ENCODE measurements at regions not wholly inside any gene's neighbourhood (a gene's known extent, or its start where the extent isn't known, plus 50 kb on each side); places are given as distances from the start of the nearest gene placed in this dataset.

DNA sequence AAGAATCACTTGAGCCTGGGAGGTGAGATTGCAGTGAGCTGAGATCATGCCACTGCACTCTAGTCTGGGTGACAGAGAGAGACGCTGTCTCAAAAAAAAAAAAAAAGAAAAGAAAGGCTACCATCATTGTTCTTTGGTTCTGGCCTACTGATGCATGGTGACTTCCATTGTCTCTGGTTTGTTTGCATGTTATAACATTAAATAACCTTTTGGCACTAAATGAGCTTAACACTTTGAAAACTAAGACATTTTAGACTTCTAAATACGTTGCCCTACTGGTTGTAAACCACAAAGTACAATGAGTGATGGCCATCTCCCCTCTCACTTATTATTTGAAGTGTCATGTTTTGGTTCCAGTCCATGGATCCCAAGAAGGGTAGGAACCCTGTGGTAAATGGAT lies 152.9 kb upstream of the CPM start:
- Mint-ChIP-seq H3K27me3 (ENCODE audit: low read depth) (peaks cover 9% of the 10 kb centered on the region), H3K4me1 (ENCODE audit: low read depth) (no peaks in the 10 kb centered on the region), H3K9me3 (no peaks in the 10 kb centered on the region), H3K36me3 (ENCODE audit: insufficient read depth) (no peaks in the 10 kb centered on the region), H3K4me3 (no peak overlapping the region)
- ATAC-seq (no peak), DNase-seq (no peak)

DNA sequence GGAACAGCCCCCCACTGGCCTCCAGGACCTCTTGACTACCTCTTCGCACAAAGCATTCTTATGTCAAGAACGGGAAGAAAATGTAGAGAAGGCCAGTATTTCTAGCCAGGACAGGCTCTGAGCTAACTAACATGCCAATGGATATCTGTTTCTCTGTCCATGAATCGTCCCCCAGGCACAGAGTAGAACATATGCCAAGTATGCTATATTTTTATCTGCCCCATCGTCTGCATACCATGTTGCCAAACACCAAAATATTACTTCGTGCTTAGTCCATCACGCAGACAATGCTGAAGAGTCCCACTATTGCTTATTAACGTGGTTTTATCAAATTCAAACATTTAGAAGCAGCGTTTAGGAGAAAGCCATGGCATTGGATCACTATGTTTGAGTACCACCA lies 151.4 kb upstream of the CPSF6 start:
- H3K4me3 Mint-ChIP-seq = no peak overlapping the region
- peaks cover 13% of the 10 kb centered on the region for H3K27me3 Mint-ChIP-seq (ENCODE audit: low read depth)
- H3K9me3 Mint-ChIP-seq = no peaks in the 10 kb centered on the region
- DNase-seq = no peak
- H3K36me3 Mint-ChIP-seq (ENCODE audit: insufficient read depth) = no peaks in the 10 kb centered on the region
- ATAC-seq = no peak
- no peaks in the 10 kb centered on the region for H3K4me1 Mint-ChIP-seq (ENCODE audit: low read depth)

DNA sequence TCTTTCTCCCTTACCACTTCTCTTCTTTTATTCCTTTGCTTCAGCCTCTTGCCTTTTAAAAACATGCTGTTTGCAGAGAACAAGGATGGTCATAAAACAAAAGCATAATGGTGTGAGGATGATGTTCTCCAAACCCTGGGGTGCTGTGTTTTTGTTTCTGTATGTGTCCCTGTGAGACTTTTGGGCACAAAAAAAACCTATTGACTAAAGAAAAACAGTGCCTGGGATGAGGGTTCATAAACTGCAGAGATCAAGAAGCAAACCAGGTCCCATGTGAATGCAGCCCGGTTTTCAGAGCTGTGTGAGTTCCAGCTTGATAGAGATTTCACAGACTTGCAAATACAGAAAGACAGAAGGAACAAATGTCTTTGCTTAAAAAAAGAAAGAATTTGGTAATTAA lies 148.6 kb upstream of the CPSF6 start:
- H3K9me3 Mint-ChIP-seq = no peaks in the 10 kb centered on the region
- H3K4me1 Mint-ChIP-seq (ENCODE audit: low read depth) = no peaks in the 10 kb centered on the region
- H3K27me3 Mint-ChIP-seq (ENCODE audit: low read depth) = peaks cover 20% of the 10 kb centered on the region
- no peak overlapping the region for H3K4me3 Mint-ChIP-seq
- ATAC-seq = no peak
- no peak for DNase-seq
- no peaks in the 10 kb centered on the region for H3K36me3 Mint-ChIP-seq (ENCODE audit: insufficient read depth)

DNA sequence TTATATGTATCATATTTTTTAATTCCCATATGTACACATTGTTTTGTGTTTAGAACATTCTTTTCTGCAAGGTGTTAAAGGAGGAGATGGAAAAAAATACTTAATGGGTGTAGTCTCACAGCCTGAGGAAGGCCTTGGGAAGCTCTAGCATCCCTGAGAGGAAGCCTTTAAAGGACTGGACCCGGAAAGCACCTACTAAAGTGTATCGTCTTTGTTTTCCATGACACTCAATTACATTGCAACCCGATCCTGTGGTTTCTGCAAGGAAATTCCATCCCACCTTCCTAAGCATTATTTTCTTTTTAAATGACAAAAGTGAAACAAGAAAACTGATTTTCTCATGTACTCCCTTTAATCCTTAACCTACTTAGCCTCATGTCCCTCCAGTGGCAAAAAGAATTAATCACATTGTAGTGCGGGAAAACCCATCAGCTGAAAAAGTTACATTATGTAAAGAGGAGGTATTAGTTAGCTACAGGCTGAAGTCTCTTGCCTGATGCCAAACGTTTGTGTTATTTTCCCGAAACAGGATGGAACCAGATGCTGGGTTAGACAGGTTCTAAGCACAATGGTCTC lies 147.8 kb upstream of the CPSF6 start:
- no peak overlapping the region for H3K4me3 Mint-ChIP-seq
- peaks cover 20% of the 10 kb centered on the region for H3K27me3 Mint-ChIP-seq (ENCODE audit: low read depth)
- H3K36me3 Mint-ChIP-seq (ENCODE audit: insufficient read depth) = no peaks in the 10 kb centered on the region
- DNase-seq (no peak), ATAC-seq (no peak)
- no peaks in the 10 kb centered on the region for H3K4me1 Mint-ChIP-seq (ENCODE audit: low read depth)
- no peaks in the 10 kb centered on the region for H3K9me3 Mint-ChIP-seq

DNA sequence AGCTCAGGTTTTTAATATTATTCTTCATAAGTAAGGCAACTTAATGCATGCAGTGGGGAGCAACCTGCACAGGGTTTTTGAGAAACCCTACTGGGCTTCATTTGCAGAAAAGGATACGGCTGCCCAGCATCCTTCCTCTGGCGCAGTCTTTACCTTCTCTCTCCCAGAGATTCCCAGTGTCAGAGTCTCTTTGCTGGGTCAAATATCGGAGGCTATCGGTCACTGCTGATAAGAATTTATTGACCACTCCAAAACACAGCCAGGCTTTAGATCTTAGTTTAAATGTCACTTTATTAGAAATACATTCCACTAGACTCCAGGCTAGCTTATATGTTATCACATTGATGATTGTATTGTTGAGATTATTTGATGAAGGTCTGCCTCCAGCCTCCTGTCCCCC lies 147.2 kb upstream of the CPSF6 start:
- Mint-ChIP-seq H3K4me3 (no peak overlapping the region), H3K36me3 (ENCODE audit: insufficient read depth) (no peaks in the 10 kb centered on the region), H3K27me3 (ENCODE audit: low read depth) (peaks cover 17% of the 10 kb centered on the region), H3K4me1 (ENCODE audit: low read depth) (no peaks in the 10 kb centered on the region), H3K9me3 (no peaks in the 10 kb centered on the region)
- ATAC-seq (no peak), DNase-seq (no peak)

DNA sequence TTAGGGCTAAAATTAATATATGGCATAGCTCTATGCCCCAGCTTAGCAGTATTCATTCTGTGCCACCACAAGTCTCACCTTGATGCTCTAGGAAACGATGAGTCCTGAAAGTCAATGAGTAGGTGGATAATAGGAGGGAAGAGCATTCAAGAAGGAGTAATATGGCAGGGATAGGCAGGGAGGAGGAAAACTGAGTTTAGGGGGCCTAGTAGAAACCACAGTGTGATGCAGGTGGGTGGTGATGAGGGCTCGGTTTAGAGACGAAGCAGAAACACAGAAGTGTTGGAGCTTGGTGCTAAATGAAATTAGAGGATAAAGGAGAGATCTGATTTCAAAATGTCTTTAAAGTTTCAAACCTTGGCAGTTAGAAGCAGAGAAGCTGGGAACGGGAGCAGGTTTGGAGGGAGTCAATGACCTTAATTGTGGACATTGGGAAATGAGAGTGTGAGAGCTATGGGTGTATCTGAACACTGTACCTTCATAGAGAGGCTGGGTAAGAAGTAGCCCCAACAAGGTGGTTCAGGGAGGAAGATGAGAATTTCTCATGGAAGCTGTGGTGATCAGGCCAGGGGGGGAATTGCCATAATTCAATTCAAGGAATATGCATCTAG lies 144.7 kb upstream of the CPSF6 start:
- Mint-ChIP-seq H3K4me1 (ENCODE audit: low read depth) (no peaks in the 10 kb centered on the region), H3K9me3 (no peaks in the 10 kb centered on the region), H3K27me3 (ENCODE audit: low read depth) (peaks cover 20% of the 10 kb centered on the region), H3K36me3 (ENCODE audit: insufficient read depth) (no peaks in the 10 kb centered on the region), H3K4me3 (no peak overlapping the region)
- ATAC-seq (no peak), DNase-seq (no peak)

DNA sequence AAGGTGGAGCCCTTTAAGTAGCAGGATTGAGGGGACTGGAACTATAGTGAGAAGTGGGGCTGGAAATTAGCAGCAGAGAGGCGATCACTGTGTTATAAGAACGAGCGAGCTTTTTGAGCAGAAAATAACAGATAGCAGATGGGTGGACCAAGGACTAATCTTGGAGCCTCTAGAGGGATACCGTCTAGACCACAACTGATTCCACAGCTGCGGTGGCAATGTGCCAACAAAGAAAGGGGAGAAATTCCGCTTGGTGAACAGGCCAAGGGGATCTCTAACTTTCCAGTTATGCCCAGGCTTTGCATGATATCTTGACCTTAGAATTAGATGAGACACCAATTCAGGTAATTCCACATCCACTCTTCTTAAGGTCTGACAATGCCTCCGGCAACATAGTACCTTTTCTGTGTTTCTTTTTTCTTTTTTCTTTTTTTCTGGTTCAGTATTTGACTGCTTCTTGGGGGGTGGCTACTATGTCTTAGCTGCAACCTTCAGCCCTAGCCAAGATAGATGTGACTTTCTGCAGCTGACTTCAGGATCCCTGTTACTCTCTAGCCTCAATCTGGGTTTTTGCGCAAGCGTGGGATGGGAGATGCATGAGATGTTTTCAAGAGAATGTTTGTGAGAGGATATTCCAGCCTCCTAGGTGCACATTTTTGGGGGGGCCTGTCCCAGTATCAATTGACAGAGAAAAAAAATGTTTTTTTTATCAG lies 143.4 kb upstream of the CPSF6 start:
- Mint-ChIP-seq H3K27me3 (ENCODE audit: low read depth) (peaks cover 20% of the 10 kb centered on the region), H3K9me3 (no peaks in the 10 kb centered on the region), H3K36me3 (ENCODE audit: insufficient read depth) (no peaks in the 10 kb centered on the region), H3K4me1 (ENCODE audit: low read depth) (no peaks in the 10 kb centered on the region), H3K4me3 (no peak overlapping the region)
- no peak for ATAC-seq
- DNase-seq = no peak

DNA sequence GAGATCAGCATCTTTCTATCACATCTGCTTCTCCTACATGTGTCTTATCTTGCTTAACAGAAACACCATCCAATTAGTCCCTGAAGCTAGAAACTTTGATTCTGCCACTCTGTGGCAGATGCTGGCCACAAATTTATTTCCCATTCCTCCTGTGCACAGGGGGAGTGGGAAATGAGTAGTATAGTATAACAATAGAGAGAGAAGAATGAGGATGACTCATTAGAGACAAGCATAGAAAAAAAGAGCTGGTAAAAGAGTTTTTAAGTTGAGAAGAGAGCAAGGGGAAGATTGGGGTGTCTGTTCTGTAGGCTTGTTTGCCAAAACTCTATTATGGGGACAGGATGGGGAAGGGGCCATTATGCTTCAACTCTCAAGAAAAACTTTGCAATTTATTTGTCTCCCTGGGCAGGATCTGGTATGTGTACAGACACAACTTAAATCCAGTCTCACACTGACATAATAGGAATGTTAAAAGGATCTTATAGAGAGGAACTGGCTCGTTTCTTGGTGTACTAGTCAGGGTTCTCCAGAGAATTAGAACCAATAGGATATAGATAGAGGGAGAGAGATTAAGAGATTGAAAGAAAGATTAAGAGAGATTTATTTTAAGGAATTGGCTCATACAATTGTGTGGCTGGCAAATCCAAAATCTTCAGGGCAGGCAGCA lies 142.6 kb upstream of the CPSF6 start:
- H3K27me3 Mint-ChIP-seq (ENCODE audit: low read depth) = peaks cover 20% of the 10 kb centered on the region
- no peak for ATAC-seq
- no peak for DNase-seq

DNA sequence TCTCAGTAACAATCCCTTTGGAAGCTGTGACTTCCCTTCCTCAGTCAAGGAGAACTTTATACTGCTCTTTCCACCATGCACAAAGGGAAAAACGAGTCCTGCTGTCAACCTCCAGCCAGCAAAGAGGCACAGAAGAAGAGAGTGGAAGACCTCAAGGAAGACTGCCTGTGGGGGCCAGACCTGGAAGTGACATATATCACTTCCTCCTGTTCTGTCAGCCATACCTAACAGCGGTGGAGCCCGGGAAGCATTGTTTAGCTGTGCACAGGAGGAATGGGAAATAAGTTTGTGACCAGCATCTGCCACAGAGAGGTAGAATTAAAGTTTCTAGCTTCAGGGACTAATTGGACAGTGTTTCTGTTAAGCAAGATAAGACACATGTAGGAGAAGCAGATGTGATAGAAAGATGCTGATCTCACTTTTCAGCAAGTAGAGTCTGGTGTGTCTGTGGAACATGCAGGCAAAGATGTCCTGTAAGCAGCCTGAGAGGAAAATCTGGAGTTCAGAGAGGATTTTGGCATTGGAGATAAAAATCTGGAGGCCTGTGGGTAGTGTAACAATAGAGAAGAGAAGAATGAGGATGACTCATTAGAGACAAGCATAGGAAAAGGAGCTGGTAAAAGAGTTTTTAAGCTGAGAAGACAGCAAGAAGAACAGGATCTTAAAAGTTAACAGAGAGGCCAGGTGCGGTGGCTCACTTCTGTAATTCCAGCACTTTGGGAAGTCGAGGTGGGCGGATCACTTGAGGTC lies 141.6 kb upstream of the CPSF6 start:
- no peak overlapping the region for H3K4me3 Mint-ChIP-seq
- no peaks in the 10 kb centered on the region for H3K36me3 Mint-ChIP-seq (ENCODE audit: insufficient read depth)

More for the DNA sequence above, 142.6 kb upstream of the CPSF6 start:
- H3K9me3 Mint-ChIP-seq = no peaks in the 10 kb centered on the region
- no peak overlapping the region for H3K4me3 Mint-ChIP-seq
- H3K36me3 Mint-ChIP-seq (ENCODE audit: insufficient read depth) = no peaks in the 10 kb centered on the region
- H3K4me1 Mint-ChIP-seq (ENCODE audit: low read depth) = no peaks in the 10 kb centered on the region

DNA sequence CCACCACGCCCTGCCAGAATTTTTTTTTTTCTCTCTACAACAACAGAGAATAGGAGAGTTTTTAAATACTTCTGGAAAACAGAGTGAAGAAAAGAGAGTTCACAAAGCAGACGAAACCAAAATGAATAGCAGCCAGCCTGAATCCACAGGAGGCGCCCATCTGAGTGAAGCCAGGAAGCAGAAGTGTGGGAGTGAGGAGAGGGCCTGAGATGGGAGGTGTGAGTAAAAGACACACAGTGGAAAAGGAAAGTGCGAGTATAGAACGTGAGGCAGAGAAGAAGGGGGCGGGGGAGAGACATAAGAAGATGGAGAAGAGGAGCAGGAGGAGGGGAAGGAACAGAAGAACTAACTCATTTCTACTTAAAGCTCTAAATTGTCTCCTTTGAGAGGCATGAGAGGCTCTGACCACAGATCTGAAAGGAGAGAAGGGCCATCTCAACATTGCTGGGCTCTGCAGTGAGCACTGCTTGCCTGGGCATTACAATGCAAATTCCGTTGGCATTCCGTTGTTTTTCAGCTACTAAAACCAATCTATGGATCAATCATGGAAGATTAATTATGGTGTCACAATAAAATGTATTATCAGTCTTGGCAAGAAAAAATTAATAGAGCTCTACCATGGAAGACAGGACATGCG lies 140.1 kb upstream of the CPSF6 start:
- Mint-ChIP-seq H3K4me1 (ENCODE audit: low read depth) (peaks cover 4% of the 10 kb centered on the region), H3K27me3 (ENCODE audit: low read depth) (peaks cover 9% of the 10 kb centered on the region), H3K4me3 (no peak overlapping the region), H3K9me3 (no peaks in the 10 kb centered on the region), H3K36me3 (ENCODE audit: insufficient read depth) (no peaks in the 10 kb centered on the region)
- no peak for DNase-seq
- ATAC-seq = no peak

More for the DNA sequence above, 141.6 kb upstream of the CPSF6 start:
- no peak for ATAC-seq
- Mint-ChIP-seq H3K27me3 (ENCODE audit: low read depth) (peaks cover 17% of the 10 kb centered on the region), H3K9me3 (no peaks in the 10 kb centered on the region), H3K4me1 (ENCODE audit: low read depth) (peaks cover 2% of the 10 kb centered on the region)
- no peak for DNase-seq

DNA sequence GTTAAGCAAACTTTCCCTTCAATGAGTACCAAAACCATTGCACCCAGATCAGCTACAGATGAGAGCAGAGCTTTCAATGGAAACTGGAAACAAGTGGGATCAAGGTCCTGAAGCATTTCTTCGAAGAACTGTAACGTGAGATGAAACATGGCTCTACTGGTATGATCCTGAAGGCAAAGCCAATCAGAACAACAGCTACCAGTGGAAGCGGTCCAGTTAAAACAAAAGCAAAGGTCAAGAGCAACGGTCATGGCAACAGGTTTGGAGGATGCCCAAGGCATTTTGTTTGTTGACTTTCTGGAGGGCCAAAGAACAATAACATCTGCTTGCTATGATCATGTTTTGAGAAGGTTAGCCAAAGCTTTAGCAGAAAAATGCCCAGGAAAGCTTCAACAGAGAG lies 137.9 kb upstream of the CPSF6 start:
- ATAC-seq = no peak
- no peaks in the 10 kb centered on the region for H3K36me3 Mint-ChIP-seq (ENCODE audit: insufficient read depth)
- H3K4me3 Mint-ChIP-seq = no peak overlapping the region
- no peak for DNase-seq
- H3K9me3 Mint-ChIP-seq = no peaks in the 10 kb centered on the region
- peaks cover 4% of the 10 kb centered on the region for H3K4me1 Mint-ChIP-seq (ENCODE audit: low read depth)
- H3K27me3 Mint-ChIP-seq (ENCODE audit: low read depth) = peaks cover 9% of the 10 kb centered on the region

DNA sequence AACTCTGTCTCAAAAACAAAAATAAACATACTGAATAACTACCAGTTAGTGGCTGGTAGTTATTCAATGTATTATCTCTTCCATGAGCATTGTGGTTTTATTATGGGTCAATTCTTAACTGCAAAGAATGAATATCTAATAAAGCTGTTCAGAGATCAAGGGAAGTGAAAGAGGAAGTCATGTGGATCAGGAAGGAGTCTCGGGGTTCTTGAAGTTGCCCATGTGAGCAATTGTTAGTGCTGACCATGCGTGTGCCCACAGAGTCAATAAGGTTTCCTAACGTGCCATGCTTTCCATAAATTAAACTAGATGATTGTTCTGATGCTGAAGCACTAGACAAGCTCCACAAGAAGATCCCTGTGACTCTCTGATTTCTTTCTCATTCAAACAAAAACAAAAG lies 136.5 kb upstream of the CPSF6 start:
- Mint-ChIP-seq H3K27me3 (ENCODE audit: low read depth) (peaks cover 9% of the 10 kb centered on the region), H3K9me3 (no peaks in the 10 kb centered on the region), H3K36me3 (ENCODE audit: insufficient read depth) (no peaks in the 10 kb centered on the region), H3K4me1 (ENCODE audit: low read depth) (peaks cover 4% of the 10 kb centered on the region), H3K4me3 (no peak overlapping the region)
- no peak for DNase-seq
- no peak for ATAC-seq

DNA sequence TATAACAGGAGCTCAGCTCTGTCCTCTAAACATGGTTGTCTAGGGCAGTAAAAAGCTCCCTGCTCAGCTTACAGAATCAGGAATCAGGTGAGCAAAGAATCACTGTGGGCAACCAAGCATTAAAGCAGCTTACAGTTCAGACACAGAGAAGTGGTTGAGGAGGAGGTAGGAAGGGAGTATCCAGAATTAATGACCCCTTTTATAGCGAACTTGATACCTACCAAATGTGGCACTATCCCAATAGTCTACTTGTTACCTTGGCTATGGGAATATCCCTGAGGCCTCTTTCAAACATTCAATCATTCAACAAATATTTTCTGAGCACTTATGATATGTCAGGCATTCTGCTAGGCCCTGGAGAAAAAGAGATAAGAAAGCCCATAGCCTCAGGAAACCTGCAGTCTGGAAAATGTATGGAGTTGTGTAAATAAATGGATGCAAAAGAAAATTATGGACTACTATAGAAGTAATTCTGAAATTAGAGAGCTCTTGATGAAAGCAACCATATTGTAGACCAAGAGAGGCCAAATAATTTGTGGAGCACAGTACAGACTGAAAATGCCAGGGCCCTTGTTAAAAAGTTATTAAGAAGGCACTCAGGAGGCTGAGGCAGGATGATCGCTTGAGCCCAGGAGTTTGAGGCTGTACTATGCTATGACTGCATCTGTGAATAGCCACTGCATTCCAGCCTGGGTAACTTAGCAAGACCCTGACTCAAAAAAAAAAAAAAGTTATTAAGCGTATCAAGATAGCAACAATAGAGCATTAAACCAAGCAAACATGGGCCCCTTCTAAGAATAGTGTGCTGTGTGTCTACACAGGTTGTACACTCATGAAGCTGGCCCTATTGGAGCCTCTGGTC lies 134.0 kb upstream of the CPSF6 start:
- Mint-ChIP-seq H3K36me3 (ENCODE audit: insufficient read depth) (no peaks in the 10 kb centered on the region), H3K9me3 (no peaks in the 10 kb centered on the region), H3K4me3 (no peak overlapping the region), H3K4me1 (ENCODE audit: low read depth) (peaks cover 4% of the 10 kb centered on the region), H3K27me3 (ENCODE audit: low read depth) (no peaks in the 10 kb centered on the region)
- DNase-seq = no peak
- no peak for ATAC-seq
